ENCODE measurements at regions not wholly inside any gene's neighbourhood (a gene's known extent, or its start where the extent isn't known, plus 50 kb on each side); places are given as distances from the start of the nearest gene placed in this dataset.

DNA sequence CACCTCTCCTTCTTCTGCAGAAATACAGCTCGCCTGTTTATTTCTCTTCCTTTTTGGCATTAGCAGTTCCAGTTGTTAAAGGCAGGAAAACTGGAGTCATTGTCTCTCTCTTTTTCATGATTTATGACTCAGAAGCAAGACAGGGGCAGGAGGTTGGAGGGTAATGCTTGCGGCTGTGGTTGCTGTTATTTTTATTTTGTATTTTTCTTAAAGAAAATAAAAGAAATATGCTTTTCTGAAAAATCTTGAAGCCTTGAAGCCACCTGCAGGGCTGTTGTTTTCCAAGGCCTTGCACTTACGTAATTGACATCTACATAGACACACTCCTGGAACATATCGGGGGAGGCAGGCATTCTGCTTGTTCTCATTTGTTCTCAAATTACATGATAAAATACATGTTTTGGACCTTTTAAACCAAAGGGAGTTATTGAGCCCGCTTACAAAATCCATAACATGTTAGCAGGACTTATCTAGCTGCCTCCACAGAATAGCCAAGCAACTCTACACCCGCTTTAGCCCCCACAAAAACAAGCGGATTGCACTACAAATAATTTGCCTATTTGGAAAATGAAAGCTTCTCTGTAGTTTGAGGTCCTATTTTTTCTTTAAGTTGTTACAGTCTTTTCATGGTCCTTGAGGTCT is 1004.6 kb upstream of the NR2F2 start:
- FAIRE-seq, result no peak
- peaks cover 24% of the 10 kb centered on the region for H3K27me3 ChIP-seq (ENCODE audit: control insufficient read depth, extremely low read depth, insufficient read depth, low read length)
- dilution Hi-C loops (cut with MboI; ENCODE audit: extremely low pct_ligation_motif_present, low sequenced_read_pairs), result no loop called here

DNA sequence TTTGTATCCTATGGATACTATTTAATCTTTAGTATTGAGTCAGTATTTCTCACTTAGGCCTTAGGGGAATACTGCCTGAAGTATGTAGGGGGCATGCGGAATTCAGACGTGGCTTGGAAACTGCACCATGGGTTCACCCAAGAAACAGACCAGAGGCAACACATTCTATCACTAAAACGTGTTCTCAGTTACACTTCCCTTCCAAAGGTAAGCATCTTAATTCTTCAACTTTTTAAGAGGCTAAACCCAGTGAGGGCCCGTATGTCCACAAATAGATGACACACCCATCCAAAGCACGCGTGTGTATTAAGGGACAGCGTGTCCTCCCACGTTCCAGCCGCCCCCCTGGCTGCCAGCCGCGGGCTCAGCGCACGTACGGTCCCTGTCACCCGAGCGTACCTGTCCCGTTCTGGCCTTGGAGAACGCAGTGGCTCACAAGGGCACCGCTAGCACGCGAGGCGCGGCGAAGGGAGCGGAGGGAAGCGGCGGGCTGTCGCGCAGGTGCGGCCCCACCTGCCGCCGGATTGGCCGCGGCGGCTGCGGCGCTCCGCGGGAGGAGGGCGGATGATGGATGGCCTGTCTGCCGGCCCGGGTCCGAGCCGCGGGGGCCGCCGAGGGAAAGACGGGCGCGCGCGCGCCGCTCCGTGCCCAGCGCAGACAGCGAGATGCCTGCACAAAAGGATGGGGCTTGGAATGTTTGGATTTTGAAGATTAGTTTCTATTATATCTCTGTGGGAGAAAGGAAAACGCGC is 1003.9 kb upstream of the NR2F2 start:
- H3K27me3 ChIP-seq (ENCODE audit: control insufficient read depth, extremely low read depth, insufficient read depth, low read length), result peaks cover 24% of the 10 kb centered on the region
- no peaks in the 10 kb centered on the region for H3K9me1 ChIP-seq (ENCODE audit: control insufficient read depth, extremely low read depth, insufficient read depth, low read length)
- H4K20me1 ChIP-seq (ENCODE audit: control insufficient read depth, extremely low read depth, insufficient read depth, low read length), result no peaks in the 10 kb centered on the region
- no peaks in the 10 kb centered on the region for H3K36me3 ChIP-seq (ENCODE audit: control insufficient read depth in 2 of 2, extremely low read depth in 1 of 2, insufficient read depth in 2 of 2, low read length in 2 of 2)
- peak overlapping the region in 1 of 3 experiments; percentile 10 for H3K4me3 ChIP-seq (ENCODE audit: control insufficient read depth in 2 of 3, extremely low read depth in 1 of 3, insufficient read depth in 2 of 3, low read depth in 1 of 3, low read length in 3 of 3)
- H3K79me2 ChIP-seq (ENCODE audit: control insufficient read depth, insufficient read depth, low read length), result no peaks in the 10 kb centered on the region
- no peaks in the 10 kb centered on the region for H3K4me1 ChIP-seq (ENCODE audit: control insufficient read depth, extremely low read depth, insufficient read depth, low read length)
- DNase-seq (ENCODE audit: low read depth, low spot score) (no peak), FAIRE-seq (no peak)
- peak; percentile 50 for TF ChIP-seq EZH2 (IDR thresholded peaks at IDR 0.05; ENCODE audit: low read length)
- TF ChIP-seq, protein P1, sequence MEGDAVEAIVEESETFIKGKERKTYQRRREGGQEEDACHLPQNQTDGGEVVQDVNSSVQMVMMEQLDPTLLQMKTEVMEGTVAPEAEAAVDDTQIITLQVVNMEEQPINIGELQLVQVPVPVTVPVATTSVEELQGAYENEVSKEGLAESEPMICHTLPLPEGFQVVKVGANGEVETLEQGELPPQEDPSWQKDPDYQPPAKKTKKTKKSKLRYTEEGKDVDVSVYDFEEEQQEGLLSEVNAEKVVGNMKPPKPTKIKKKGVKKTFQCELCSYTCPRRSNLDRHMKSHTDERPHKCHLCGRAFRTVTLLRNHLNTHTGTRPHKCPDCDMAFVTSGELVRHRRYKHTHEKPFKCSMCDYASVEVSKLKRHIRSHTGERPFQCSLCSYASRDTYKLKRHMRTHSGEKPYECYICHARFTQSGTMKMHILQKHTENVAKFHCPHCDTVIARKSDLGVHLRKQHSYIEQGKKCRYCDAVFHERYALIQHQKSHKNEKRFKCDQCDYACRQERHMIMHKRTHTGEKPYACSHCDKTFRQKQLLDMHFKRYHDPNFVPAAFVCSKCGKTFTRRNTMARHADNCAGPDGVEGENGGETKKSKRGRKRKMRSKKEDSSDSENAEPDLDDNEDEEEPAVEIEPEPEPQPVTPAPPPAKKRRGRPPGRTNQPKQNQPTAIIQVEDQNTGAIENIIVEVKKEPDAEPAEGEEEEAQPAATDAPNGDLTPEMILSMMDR (optimal IDR thresholded peaks at IDR 0.05 in 1 of 3, IDR thresholded peaks at IDR 0.05 in 1 of 3, conservative IDR thresholded peaks at IDR 0.05 in 1 of 3; ENCODE audit: extremely low read depth in 1 of 3, insufficient read depth in 2 of 3, low read length in 3 of 3), result no peak
- H3K9ac ChIP-seq (ENCODE audit: control insufficient read depth, extremely low read depth, insufficient read depth, low read length), result no peak overlapping the region
- dilution Hi-C loops (cut with MboI; ENCODE audit: extremely low pct_ligation_motif_present, low sequenced_read_pairs), result no loop called here
- H3K27ac ChIP-seq (ENCODE audit: control insufficient read depth, insufficient read depth, low read length), result no peak overlapping the region
- H3K4me2 ChIP-seq (ENCODE audit: control insufficient read depth, extremely low read depth, insufficient read depth, low read depth, low read length), result peak overlapping the region; percentile 48
- no peaks in the 10 kb centered on the region for H3K9me3 ChIP-seq (ENCODE audit: control insufficient read depth, low read depth, low read length)
- peak overlapping the region; percentile 36 for H2AFZ ChIP-seq (ENCODE audit: control insufficient read depth, low read length)

More for the DNA sequence above, 1004.6 kb upstream of the NR2F2 start:
- Histone ChIP-seq H3K4me3 (ENCODE audit: control insufficient read depth in 2 of 3, extremely low read depth in 1 of 3, insufficient read depth in 2 of 3, low read depth in 1 of 3, low read length in 3 of 3) (no peak overlapping the region), H3K27ac (ENCODE audit: control insufficient read depth, insufficient read depth, low read length) (no peak overlapping the region), H3K4me1 (ENCODE audit: control insufficient read depth, extremely low read depth, insufficient read depth, low read length) (no peaks in the 10 kb centered on the region), H3K4me2 (ENCODE audit: control insufficient read depth, extremely low read depth, insufficient read depth, low read depth, low read length) (no peak overlapping the region), H3K9me1 (ENCODE audit: control insufficient read depth, extremely low read depth, insufficient read depth, low read length) (no peaks in the 10 kb centered on the region), H4K20me1 (ENCODE audit: control insufficient read depth, extremely low read depth, insufficient read depth, low read length) (no peaks in the 10 kb centered on the region), H3K9me3 (ENCODE audit: control insufficient read depth, low read depth, low read length) (no peaks in the 10 kb centered on the region), H2AFZ (ENCODE audit: control insufficient read depth, low read length) (no peak overlapping the region), H3K9ac (ENCODE audit: control insufficient read depth, extremely low read depth, insufficient read depth, low read length) (no peak overlapping the region), H3K36me3 (ENCODE audit: control insufficient read depth in 2 of 2, extremely low read depth in 1 of 2, insufficient read depth in 2 of 2, low read length in 2 of 2) (no peaks in the 10 kb centered on the region), H3K79me2 (ENCODE audit: control insufficient read depth, insufficient read depth, low read length) (no peaks in the 10 kb centered on the region)
- DNase-seq (ENCODE audit: low read depth, low spot score), result no peak
- TF ChIP-seq, protein P1 (optimal IDR thresholded peaks at IDR 0.05 in 1 of 3, IDR thresholded peaks at IDR 0.05 in 1 of 3, conservative IDR thresholded peaks at IDR 0.05 in 1 of 3; ENCODE audit: extremely low read depth in 1 of 3, insufficient read depth in 2 of 3, low read length in 3 of 3), result no peak
- TF ChIP-seq EZH2 (IDR thresholded peaks at IDR 0.05; ENCODE audit: low read length), result no peak

All from keratinocyte (primary cell).